Transverse colon (tissue), 4 donors: ENCODE measurements at regions not wholly inside any gene's neighbourhood (a gene's known extent, or its start where the extent isn't known, plus 50 kb on each side); places are given as distances from the start of the nearest gene placed in this dataset.

ENCODE experiments used
- EP300 ChIP-seq: sonication (generic); formaldehyde crosslinking; IDR thresholded peaks from one replicate; pipeline ENCODE4 v1.6.1; 2017; ENCODE audit warnings: antibody characterized with exemption, low read depth
- POLR2A ChIP-seq: fragments of 450-650 bp; IDR thresholded peaks from one replicate; pipeline ENCODE4 v1.6.1; 2016; ENCODE audit warnings: antibody characterized with exemption, mild to moderate bottlenecking, moderate library complexity
- POLR2AphosphoS5 ChIP-seq, 3 donors: sonication (generic); formaldehyde crosslinking; IDR thresholded peaks; one replicate each; pipeline ENCODE4 v1.6.1; 2016; ENCODE audit warnings: antibody characterized with exemption in 3 of 3
- TF ChIP-seq, protein P1 (sequence below), 5 experiments: fragments of 200-600 bp in 3 of 5; fragments of 450-650 bp in 2 of 5; sonication (generic) in 3 of 5; IDR thresholded peaks; 1 replicate in 2 of 5; 2 replicates in 3 of 5; pipeline ENCODE4 v1.5.1; 2016 to 2017; ENCODE audit warnings: antibody characterized with exemption in 5 of 5, inconsistent platforms in 3 of 5, mild to moderate bottlenecking in 2 of 5, moderate library complexity in 1 of 5

DNA sequence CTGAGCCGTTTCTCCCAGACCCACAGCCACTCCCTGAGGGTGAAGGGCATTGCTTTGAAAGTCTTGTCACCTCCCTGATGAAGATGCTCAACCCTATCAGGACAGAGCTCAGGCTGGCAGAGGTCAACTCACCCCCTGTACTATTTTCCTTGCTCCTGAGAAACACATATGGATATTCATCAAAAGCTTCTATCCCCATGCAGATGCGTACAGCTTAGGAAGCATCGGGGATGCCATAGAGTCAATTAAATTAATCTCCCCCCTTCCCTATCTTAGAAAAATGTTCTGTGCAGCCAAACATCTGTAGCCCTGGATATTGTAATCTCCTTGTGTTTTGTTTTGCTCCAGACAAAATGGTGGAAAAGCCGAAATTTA lies 67.2 kb downstream of the EMX2 start:
- TF ChIP-seq, protein P1, sequence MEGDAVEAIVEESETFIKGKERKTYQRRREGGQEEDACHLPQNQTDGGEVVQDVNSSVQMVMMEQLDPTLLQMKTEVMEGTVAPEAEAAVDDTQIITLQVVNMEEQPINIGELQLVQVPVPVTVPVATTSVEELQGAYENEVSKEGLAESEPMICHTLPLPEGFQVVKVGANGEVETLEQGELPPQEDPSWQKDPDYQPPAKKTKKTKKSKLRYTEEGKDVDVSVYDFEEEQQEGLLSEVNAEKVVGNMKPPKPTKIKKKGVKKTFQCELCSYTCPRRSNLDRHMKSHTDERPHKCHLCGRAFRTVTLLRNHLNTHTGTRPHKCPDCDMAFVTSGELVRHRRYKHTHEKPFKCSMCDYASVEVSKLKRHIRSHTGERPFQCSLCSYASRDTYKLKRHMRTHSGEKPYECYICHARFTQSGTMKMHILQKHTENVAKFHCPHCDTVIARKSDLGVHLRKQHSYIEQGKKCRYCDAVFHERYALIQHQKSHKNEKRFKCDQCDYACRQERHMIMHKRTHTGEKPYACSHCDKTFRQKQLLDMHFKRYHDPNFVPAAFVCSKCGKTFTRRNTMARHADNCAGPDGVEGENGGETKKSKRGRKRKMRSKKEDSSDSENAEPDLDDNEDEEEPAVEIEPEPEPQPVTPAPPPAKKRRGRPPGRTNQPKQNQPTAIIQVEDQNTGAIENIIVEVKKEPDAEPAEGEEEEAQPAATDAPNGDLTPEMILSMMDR (IDR thresholded peaks at IDR 0.05), result no peak
- no peak for TF ChIP-seq EP300
- no peak for TF ChIP-seq POLR2A
- no peak for TF ChIP-seq POLR2AphosphoS5 (IDR thresholded peaks at IDR 0.05)
